ENCODE measurements at regions not wholly inside any gene's neighbourhood (a gene's known extent, or its start where the extent isn't known, plus 50 kb on each side); places are given as distances from the start of the nearest gene placed in this dataset.

- DNase-seq = no peak
These were observed 231.9 kb upstream of the TBC1D5 start for GRCh38 chr3:17974206-17974841.

GRCh38 chr3:17972959-17973906 lies 230.8 kb upstream of the TBC1D5 start:
- DNase-seq = no peak

- no peak for DNase-seq
These were observed 230.0 kb upstream of the TBC1D5 start for GRCh38 chr3:17972476-17972875.

- no peak for DNase-seq
These were observed 229.6 kb upstream of the TBC1D5 start for GRCh38 chr3:17972030-17972429.

GRCh38 chr3:17969985-17970568 lies 227.6 kb upstream of the TBC1D5 start:
- no peak for DNase-seq

- DNase-seq = no peak
These were observed 226.8 kb upstream of the TBC1D5 start for GRCh38 chr3:17969244-17969643.

- DNase-seq = no peak
These were observed 225.6 kb upstream of the TBC1D5 start for GRCh38 chr3:17967953-17968607.

GRCh38 chr3:17967111-17967510 lies 224.7 kb upstream of the TBC1D5 start:
- no peak for DNase-seq

- DNase-seq = no peak
These were observed 222.9 kb upstream of the TBC1D5 start for GRCh38 chr3:17965331-17965730.

- DNase-seq = no peak
These were observed 221.7 kb upstream of the TBC1D5 start for GRCh38 chr3:17964108-17964507.

- DNase-seq = no peak
These were observed 213.0 kb upstream of the TBC1D5 start for GRCh38 chr3:17955411-17955810.

- no peak for DNase-seq
These were observed 212.4 kb upstream of the TBC1D5 start for GRCh38 chr3:17954801-17955200.

- DNase-seq = no peak
These were observed 208.8 kb upstream of the TBC1D5 start for GRCh38 chr3:17951241-17951640.

GRCh38 chr3:17949101-17949500 lies 206.7 kb upstream of the TBC1D5 start:
- no peak for DNase-seq

- no peak for DNase-seq
These were observed 205.4 kb upstream of the TBC1D5 start for GRCh38 chr3:17947833-17948232.

GRCh38 chr3:17946619-17947018 lies 204.2 kb upstream of the TBC1D5 start:
- DNase-seq = no peak

- DNase-seq = no peak
These were observed 203.5 kb upstream of the TBC1D5 start for GRCh38 chr3:17945799-17946399.

GRCh38 chr3:17945018-17945798 lies 202.8 kb upstream of the TBC1D5 start:
- DNase-seq = no peak

- no peak for DNase-seq
These were observed 200.4 kb upstream of the TBC1D5 start for GRCh38 chr3:17942856-17943255.

- no peak for DNase-seq
These were observed 199.3 kb upstream of the TBC1D5 start for GRCh38 chr3:17941766-17942165.

GRCh38 chr3:17941152-17941551 lies 198.7 kb upstream of the TBC1D5 start:
- DNase-seq = no peak

- no peak for DNase-seq
These were observed 196.7 kb upstream of the TBC1D5 start for GRCh38 chr3:17939157-17939556.

All from activated naive CD4-positive, alpha-beta T cell treated with Interleukin-2 at 50 U/mL for 16 hours (primary cell).